ENCODE measurements at regions not wholly inside any gene's neighbourhood (a gene's known extent, or its start where the extent isn't known, plus 50 kb on each side); places are given as distances from the start of the nearest gene placed in this dataset.

DNA sequence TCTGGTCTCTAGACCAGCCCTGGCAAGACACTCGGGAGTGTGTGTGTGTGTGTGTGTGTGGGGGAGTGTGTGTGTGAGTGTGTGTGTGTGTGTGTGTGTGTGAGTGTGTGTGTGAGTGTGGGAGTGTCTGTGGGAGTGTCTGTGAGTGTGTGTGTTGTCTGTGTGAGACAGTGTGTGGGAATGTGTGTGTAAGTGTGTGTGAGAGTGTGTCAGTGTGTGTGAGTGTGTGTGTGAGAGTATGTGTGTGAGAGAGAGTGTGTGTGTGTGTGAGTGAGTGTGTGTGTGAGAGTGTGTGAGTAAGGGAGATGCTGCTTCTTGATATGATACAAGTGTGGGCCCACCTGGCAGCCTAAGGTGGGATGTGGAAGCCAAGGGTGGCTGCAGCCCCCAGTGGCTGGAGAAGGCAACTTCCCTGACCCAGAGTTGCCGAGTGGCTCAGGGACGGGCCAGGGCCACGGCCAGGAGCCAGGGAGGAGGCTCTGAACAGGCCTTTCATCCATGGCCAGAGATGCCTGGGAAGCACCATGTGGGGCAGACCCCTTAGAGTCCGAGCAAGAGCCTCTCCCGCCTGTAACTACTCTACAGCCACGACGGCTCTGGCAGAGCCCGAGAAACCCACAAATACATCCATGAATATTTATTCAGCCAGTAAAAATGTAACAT is 159.3 kb upstream of the MYCN start:
- TF ChIP-seq, protein P1, sequence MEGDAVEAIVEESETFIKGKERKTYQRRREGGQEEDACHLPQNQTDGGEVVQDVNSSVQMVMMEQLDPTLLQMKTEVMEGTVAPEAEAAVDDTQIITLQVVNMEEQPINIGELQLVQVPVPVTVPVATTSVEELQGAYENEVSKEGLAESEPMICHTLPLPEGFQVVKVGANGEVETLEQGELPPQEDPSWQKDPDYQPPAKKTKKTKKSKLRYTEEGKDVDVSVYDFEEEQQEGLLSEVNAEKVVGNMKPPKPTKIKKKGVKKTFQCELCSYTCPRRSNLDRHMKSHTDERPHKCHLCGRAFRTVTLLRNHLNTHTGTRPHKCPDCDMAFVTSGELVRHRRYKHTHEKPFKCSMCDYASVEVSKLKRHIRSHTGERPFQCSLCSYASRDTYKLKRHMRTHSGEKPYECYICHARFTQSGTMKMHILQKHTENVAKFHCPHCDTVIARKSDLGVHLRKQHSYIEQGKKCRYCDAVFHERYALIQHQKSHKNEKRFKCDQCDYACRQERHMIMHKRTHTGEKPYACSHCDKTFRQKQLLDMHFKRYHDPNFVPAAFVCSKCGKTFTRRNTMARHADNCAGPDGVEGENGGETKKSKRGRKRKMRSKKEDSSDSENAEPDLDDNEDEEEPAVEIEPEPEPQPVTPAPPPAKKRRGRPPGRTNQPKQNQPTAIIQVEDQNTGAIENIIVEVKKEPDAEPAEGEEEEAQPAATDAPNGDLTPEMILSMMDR (IDR thresholded peaks at IDR 0.05) = no peak
- no peak for TF ChIP-seq POLR2A (IDR thresholded peaks at IDR 0.05)
